Heart left ventricle (tissue), 16 donors: ENCODE measurements at regions not wholly inside any gene's neighbourhood (a gene's known extent, or its start where the extent isn't known, plus 50 kb on each side); places are given as distances from the start of the nearest gene placed in this dataset.

Source experiments
- ATAC-seq, 4 donors: fragments of 200-7000 bp; cut with Tn5 transposase; one replicate each; pipeline ENCODE4 v1.9.1; 2020 to 2022; ENCODE audit warnings: moderate library complexity in 4 of 4, mild to moderate bottlenecking in 3 of 4, moderate number of reproducible peaks in 1 of 4
- DNase-seq, 5 donors: peaks; one replicate each; pipeline ENCODE4 v3.0.0-alpha.2; 2020
- H3K27ac ChIP-seq, 12 donors: fragments of 200-600 bp; sonication (generic) in 4 of 12; one replicate each; pipeline versions ENCODE4 v1.5.0 to v1.8.0; 2016 to 2022; ENCODE audit warnings: mild to moderate bottlenecking in 2 of 12
- H3K27me3 ChIP-seq, 9 donors: fragments of 200-600 bp; sonication (generic) in 2 of 9; one replicate each; pipeline versions ENCODE4 v1.5.1 to v1.8.0; 2016 to 2022; ENCODE audit warnings: mild to moderate bottlenecking in 3 of 9
- H3K36me3 ChIP-seq, 9 donors: fragments of 200-600 bp; sonication (generic) in 2 of 9; one replicate each; pipeline versions ENCODE4 v1.5.0 to v1.8.0; 2018 to 2022; ENCODE audit warnings: mild to moderate bottlenecking in 2 of 9
- H3K4me1 ChIP-seq, 12 donors: fragments of 200-600 bp; sonication (generic) in 4 of 12; one replicate each; pipeline versions ENCODE4 v1.5.0 to v1.8.0; 2016 to 2022; ENCODE audit warnings: mild to moderate bottlenecking in 3 of 12
- H3K4me3 ChIP-seq, 12 donors: fragments of 200-600 bp; sonication (generic) in 4 of 12; one replicate each; pipeline versions ENCODE4 v1.5.0 to v1.8.0; 2017 to 2022; ENCODE audit warnings: mild to moderate bottlenecking in 9 of 12, moderate library complexity in 4 of 12
- H3K9me3 ChIP-seq, 12 donors: fragments of 200-600 bp; sonication (generic) in 4 of 12; one replicate each; pipeline versions ENCODE4 v1.5.0 to v1.8.0; 2016 to 2022; ENCODE audit warnings: mild to moderate bottlenecking in 1 of 12
- POLR2A ChIP-seq, 2 donors: fragments of 450-650 bp; IDR thresholded peaks; one replicate each; pipeline ENCODE4 v1.6.1; 2017; ENCODE audit warnings: antibody characterized with exemption in 2 of 2, mild to moderate bottlenecking in 2 of 2, moderate library complexity in 2 of 2
- WGBS, 4 donors: extraction: QIAGEN DNeasy Blood & Tissue Kit in 2 of 4; methylation state at CpG; one replicate each; pipeline versions ENCODE4 v1.1.5 to v1.1.7; 2013 to 2018; 5-methylcytosine and 5-hydroxymethylcytosine counted together
- intact Hi-C, 10 donors: fragments of 100-400 bp; cut with DNase I; formaldehyde crosslinking; loops; one replicate each; pipeline versions ENCODE4 v1.11.1 to v1.14.2; 2022
- TF ChIP-seq, protein P1 (sequence below), 12 donors: fragments of 200-600 bp; sonication (generic) in 4 of 12; IDR thresholded peaks; one replicate each; pipeline versions ENCODE4 v1.5.0 to v1.8.0; 2018 to 2022; ENCODE audit warnings: antibody characterized with exemption in 12 of 12, mild to moderate bottlenecking in 5 of 12
- donor health status: ischemic (EF 13 %, LVEDD 7.1; RV severe dilation, severe dysfunction).
- donor health status: healthy with polysubstance abuse.
- donor health status: DM: no; HTN: yes; CAD: no.
- donor health status: DM: no; HTN: no; CAD: no.
- donor health status: ischemic (EF 25% LVEDD 6.9; RV normal size, moderate dysfunction).
- donor health status: ischemic (EF 25% LVEDD 5.7; RV mildly dilated, moderate dysfunction).
- donor health status: healthy.
- donor health status: DM: yes; HTN: yes; CAD: no.
- donor health status: ischemic (EF 35%, LVEDD 5.7; RV mildly dilated, moderate dysfunction).
- donor health status: nonischemic (EF 11% LVEDD 7.7; RV severe dilation, severe dysfunction).
- donor health status: DM: yes; HTN: yes; CAD: no.
- donor health status: PGD.
- donor health status: ischemic (EF 29% LVEDD 5.4; RV normal size, mild dysfunction).
- donor health status: nonischemic (EF 23%, LVEDD 6.1; RV moderate dilation, normal function).

DNA sequence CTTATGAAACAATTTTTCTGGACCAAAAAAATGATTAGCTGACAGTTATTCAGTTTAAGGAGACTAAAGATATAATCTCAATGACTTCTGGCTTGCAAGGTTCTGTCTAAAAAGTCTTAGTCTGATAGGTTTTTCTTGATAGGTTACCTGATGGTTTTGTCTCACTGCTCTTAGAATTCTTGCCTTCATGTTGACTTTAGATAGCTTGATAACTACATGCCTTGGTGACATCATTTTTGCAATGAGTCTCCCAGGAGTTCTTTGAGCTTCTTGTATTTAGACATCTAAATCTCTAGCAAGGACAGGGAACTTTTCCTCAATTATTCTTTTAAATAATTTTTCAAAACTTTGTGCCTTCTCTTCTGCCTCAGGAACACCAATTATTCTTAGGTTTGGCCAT is 1965.3 kb downstream of the ARAP2 start:
- Histone ChIP-seq H3K4me3 (no peak overlapping the region), H3K27me3 (no peaks in the 10 kb centered on the region), H3K4me1 (no peaks in the 10 kb centered on the region), H3K36me3 (no peaks in the 10 kb centered on the region), H3K27ac (no peak overlapping the region), H3K9me3 (peaks cover 0 to 11% (median 0%) of the 10 kb centered on the region in 12 donors)
- DNase-seq (no peak), ATAC-seq (no peak)
- intact Hi-C loops = no loop called here
- TF ChIP-seq, protein P1, sequence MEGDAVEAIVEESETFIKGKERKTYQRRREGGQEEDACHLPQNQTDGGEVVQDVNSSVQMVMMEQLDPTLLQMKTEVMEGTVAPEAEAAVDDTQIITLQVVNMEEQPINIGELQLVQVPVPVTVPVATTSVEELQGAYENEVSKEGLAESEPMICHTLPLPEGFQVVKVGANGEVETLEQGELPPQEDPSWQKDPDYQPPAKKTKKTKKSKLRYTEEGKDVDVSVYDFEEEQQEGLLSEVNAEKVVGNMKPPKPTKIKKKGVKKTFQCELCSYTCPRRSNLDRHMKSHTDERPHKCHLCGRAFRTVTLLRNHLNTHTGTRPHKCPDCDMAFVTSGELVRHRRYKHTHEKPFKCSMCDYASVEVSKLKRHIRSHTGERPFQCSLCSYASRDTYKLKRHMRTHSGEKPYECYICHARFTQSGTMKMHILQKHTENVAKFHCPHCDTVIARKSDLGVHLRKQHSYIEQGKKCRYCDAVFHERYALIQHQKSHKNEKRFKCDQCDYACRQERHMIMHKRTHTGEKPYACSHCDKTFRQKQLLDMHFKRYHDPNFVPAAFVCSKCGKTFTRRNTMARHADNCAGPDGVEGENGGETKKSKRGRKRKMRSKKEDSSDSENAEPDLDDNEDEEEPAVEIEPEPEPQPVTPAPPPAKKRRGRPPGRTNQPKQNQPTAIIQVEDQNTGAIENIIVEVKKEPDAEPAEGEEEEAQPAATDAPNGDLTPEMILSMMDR (IDR thresholded peaks at IDR 0.05) = no peak
- TF ChIP-seq POLR2A (IDR thresholded peaks at IDR 0.05) = no peak

DNA sequence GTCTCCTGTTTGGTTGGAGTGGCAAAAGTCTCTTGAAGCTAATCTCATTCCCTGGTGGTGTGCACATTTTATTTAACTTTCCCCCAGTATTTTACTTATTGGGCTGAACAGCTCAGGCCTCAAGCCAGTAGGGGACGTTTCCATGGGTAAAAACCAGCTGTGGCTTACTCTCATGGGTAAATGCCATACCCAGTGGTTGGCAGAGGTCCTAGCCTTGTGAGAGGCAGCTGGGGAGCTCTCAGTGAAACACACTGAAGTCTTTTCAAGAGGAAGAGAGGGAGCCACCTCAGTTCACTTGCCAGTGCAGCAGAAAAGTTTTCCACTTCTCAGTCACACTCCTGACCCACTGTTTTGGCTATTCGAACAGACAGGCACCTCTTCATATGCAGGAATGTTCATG is 1964.2 kb downstream of the ARAP2 start:
- no peaks in the 10 kb centered on the region for H3K27me3 ChIP-seq
- peaks cover 0 to 11% (median 0%) of the 10 kb centered on the region in 12 donors for H3K9me3 ChIP-seq
- WGBS, 4 donors = 46 to 52% (median 49%) methylated on average over 2 of the region's 2 CpGs
- intact Hi-C loops = no loop called here
- no peak overlapping the region for H3K27ac ChIP-seq
- TF ChIP-seq, protein P1 (IDR thresholded peaks at IDR 0.05) = no peak
- DNase-seq = no peak
- H3K4me1 ChIP-seq = no peaks in the 10 kb centered on the region
- ATAC-seq = no peak
- H3K36me3 ChIP-seq = no peaks in the 10 kb centered on the region
- no peak overlapping the region for H3K4me3 ChIP-seq

DNA sequence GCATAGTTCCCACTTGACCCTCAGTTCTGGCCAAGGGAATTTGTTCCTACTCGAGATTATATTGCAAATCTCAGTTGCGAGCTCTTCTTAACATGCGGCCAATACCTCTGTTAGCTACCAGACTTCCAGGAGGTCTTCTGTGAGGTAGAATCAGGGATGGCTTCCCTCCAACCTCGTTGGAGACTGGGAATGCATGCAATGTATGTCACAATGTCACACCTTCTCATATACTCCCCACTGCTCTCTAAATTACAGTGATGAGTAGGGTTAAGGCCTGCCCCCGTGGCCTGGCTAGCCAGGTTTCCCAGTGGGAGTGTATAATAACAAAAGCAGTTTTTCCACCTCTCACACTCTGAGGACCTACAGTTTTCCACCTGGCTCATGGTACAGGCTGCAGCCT is 1962.5 kb downstream of the ARAP2 start:
- no peaks in the 10 kb centered on the region for H3K4me1 ChIP-seq
- H3K27me3 ChIP-seq = no peaks in the 10 kb centered on the region
- H3K9me3 ChIP-seq = no peaks in the 10 kb centered on the region
- H3K4me3 ChIP-seq = no peak overlapping the region
- no peak overlapping the region for H3K27ac ChIP-seq
- no peak for TF ChIP-seq POLR2A (IDR thresholded peaks at IDR 0.05)
- TF ChIP-seq, protein P1 (IDR thresholded peaks at IDR 0.05) = no peak
- intact Hi-C loops = no loop called here
- no peak for ATAC-seq
- H3K36me3 ChIP-seq = no peaks in the 10 kb centered on the region
- WGBS, 4 donors = 59 to 70% (median 63%) methylated on average over 5 of the region's 5 CpGs
- no peak for DNase-seq

DNA sequence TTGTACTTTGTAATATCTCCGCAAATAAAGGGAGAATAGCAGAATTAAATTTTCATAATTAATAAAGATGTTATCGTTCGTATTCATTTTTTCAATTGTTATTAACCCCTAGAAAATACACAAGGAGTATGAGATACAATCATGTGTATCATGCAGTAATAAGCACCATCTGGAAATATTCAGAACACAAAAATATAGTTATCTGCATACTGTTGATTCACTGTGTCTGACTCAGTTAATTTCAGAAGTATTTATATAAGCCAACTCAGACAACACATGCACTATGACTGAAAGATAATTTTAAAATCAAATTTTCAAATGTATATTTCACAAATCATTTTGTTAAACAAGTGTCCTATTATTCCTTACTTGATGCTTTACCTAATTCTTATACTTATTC is 1954.8 kb downstream of the ARAP2 start:
- no peak for TF ChIP-seq POLR2A (IDR thresholded peaks at IDR 0.05)
- no peaks in the 10 kb centered on the region for H3K9me3 ChIP-seq
- DNase-seq = no peak
- ATAC-seq = no peak
- no peak overlapping the region for H3K27ac ChIP-seq
- no peaks in the 10 kb centered on the region for H3K27me3 ChIP-seq
- H3K4me1 ChIP-seq = no peaks in the 10 kb centered on the region
- WGBS, 4 donors = 56 to 94% (median 88%) methylated on average over 3 of the region's 3 CpGs
- H3K4me3 ChIP-seq = no peak overlapping the region
- intact Hi-C loops = no loop called here
- no peaks in the 10 kb centered on the region for H3K36me3 ChIP-seq

DNA sequence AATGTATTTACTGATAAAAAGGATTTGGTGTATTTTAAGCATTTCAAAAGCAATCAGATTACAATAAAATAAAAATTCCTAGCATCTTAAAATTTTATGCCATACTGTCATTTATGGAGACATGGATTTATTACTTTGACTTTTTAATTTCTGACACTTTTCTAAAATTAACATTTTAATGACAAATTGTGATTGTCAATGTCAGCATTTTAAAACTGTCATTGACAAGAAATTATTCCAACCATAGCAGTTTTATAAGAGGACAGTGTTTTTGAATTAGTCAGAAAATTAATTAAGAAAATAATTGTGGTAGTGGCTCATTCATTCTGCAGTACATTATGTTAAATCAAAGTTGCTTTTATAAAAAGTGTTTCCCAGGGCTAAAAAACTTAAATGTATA is 1954.4 kb downstream of the ARAP2 start:
- Histone ChIP-seq H3K36me3 (no peaks in the 10 kb centered on the region), H3K27ac (no peak overlapping the region), H3K4me1 (no peaks in the 10 kb centered on the region), H3K27me3 (no peaks in the 10 kb centered on the region), H3K9me3 (no peaks in the 10 kb centered on the region), H3K4me3 (no peak overlapping the region)
- ATAC-seq (no peak), DNase-seq (no peak)
- TF ChIP-seq, protein P1 (IDR thresholded peaks at IDR 0.05) = no peak
- no peak for TF ChIP-seq POLR2A (IDR thresholded peaks at IDR 0.05)
- intact Hi-C loops = no loop called here
